Memory B cell (primary cell): ENCODE measurements at regions not wholly inside any gene's neighbourhood (a gene's known extent, or its start where the extent isn't known, plus 50 kb on each side); places are given as distances from the start of the nearest gene placed in this dataset.
"Not testable (repeated sequence)": the region's sequence is repeated elsewhere in the genome, so short reads cannot be mapped to it uniquely, and the experiment has no call there.

Experiments
- ATAC-seq: fragments of 150-1000 bp; cut with Tn5 transposase; 2 replicates; pipeline ENCODE4 v1.10.0; 2021; ENCODE audit warnings: low read depth, mild to moderate bottlenecking, moderate library complexity
- DNase-seq, 2 donors: peaks; one replicate each; pipeline ENCODE4 v3.0.0; 2022; ENCODE audit warnings: low spot score in 2 of 2
- H3K27ac Mint-ChIP-seq: one replicate; pipeline ENCODE4 v1.8.0; 2022; ENCODE audit warnings: mild to moderate bottlenecking, moderate library complexity, mixed read lengths
- H3K27me3 Mint-ChIP-seq: one replicate; pipeline ENCODE4 v1.8.0; 2022; ENCODE audit warnings: mixed read lengths
- H3K36me3 Mint-ChIP-seq: one replicate; pipeline ENCODE4 v1.8.0; 2022; ENCODE audit warnings: mild to moderate bottlenecking, mixed read lengths
- H3K4me1 Mint-ChIP-seq: one replicate; pipeline ENCODE4 v1.8.0; 2022; ENCODE audit warnings: mixed read lengths
- H3K4me3 Mint-ChIP-seq: one replicate; pipeline ENCODE4 v1.8.0; 2022; ENCODE audit warnings: mild to moderate bottlenecking, moderate library complexity, mixed read lengths
- H3K9me3 Mint-ChIP-seq: one replicate; pipeline ENCODE4 v1.8.0; 2022; ENCODE audit warnings: mixed read lengths

DNA sequence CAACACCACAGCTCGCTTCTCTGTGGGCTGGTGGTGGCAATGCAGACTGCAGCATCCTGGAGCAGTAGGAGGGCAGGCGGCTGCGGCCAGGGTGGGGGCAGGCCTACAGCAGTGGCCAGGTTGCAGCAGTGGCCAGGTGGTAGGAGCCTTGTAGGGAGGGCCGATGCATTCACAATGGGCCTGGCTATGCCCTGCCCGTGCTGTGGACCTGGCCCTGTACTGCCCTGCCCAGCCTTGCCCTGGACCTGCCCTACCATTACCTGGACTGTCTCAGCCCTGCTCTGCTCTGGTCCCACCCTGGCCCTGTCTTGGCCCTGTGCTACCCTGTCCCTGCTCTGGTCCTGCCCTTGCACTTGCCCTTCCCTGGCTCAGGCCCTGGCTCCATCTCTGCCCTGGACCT lies 226.0 kb downstream of the LIPI start:
- not testable (repeated sequence) for ATAC-seq, H3K27me3 Mint-ChIP-seq, DNase-seq, H3K4me3 Mint-ChIP-seq, H3K4me1 Mint-ChIP-seq, H3K9me3 Mint-ChIP-seq, H3K36me3 Mint-ChIP-seq, H3K27ac Mint-ChIP-seq

DNA sequence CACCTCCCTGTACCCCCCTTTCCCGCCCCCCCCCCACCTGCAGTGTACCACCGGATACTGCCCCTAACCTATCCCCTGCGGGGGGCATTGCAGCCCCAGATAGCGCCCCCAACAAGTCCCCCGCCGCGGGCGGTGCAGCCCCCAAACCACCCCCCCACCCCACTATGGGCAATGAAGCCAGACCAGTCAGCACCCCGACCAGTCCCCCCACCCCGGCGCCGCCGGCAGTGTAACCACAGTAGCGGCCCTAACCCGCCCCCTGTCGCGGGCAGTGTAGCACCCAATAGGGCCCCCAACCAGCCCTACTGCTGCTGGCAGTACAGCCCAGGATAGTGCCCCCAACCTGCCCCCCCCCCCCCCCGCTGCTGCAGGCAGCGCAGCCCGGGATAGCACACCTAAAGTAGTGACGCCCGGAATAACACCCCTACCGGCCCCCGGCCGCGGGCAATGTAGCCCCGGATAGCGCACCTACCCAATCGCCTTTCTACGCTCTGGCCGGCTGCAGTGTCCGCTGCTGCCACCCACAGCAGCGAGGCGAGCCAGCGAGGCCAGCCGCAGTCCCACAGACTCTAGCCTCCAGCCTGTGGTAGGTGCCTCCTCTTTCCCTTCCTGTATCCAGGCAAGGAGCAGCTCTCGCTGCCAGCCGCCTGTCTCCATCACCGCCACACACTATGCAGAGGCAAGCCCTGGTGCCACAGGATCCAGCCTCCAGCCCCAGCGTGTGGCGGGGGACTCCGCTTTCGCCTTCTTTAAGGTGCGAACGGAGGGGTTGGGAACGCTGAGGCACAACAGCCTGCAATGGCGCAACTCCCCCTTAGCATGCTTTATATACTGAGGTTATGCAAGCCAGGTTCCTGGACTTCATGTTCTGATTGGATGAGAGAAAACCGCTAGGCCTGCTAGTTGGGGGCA lies 229.3 kb downstream of the LIPI start:
- H3K9me3 Mint-ChIP-seq, H3K27ac Mint-ChIP-seq, H3K36me3 Mint-ChIP-seq, ATAC-seq, H3K4me1 Mint-ChIP-seq, H3K27me3 Mint-ChIP-seq, DNase-seq: not testable (repeated sequence)
- peak overlapping the region; percentile 27 for H3K4me3 Mint-ChIP-seq

DNA sequence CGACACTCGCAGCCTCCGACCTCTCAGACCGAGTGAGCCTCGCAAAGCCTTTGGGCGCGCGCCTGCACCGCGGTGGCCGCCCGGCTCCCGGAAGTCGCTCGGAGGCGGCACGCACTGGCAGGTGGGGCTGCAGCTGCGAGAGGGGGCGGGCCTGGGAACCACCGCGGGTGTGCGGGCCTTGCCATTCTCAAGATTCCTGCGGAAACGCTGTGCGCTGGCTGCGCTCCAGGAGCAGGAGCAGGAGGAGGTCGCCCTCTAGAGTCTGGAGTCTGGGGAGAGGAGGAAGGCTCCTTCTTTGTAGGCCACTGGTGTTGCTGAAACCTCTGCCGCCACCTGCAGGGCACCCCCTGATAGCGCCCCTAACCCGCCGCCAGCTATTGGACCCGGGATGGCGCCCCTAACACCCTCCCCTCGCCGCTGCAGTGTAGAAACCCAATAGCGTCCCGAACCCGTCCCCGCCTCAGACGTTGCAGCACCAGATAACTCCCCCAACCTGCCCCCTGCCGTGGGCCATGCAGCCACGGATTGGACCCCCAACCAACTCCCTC lies 230.6 kb downstream of the LIPI start:
- not testable (repeated sequence) for H3K4me1 Mint-ChIP-seq, H3K36me3 Mint-ChIP-seq, H3K27me3 Mint-ChIP-seq, H3K9me3 Mint-ChIP-seq
- DNase-seq (peak in 1 of 2 donors; percentile 44), ATAC-seq (peak; percentile 86)
- Mint-ChIP-seq H3K4me3 (peak overlapping the region; percentile 92), H3K27ac (peak overlapping the region; percentile 82)

DNA sequence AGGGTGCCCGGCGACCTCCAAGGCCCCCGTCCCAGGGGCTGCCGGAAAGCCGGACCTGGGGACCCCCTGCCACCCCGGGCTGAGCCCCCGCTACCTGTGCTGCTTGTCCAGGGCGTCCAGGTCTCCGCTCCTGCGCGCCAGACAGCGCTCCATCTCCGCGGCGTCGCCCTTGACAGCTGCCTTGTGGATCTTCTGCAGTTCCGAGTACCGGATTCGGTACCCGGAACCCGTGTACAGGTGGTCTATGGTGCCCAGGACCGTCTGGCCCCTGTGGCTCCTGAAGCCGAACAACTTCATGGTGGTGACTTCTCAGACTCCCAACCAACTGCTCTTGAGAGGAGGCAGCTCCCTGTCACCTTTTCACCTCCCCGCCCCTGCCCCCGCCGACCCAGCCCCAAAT lies 231.1 kb downstream of the LIPI start:
- not testable (repeated sequence) for DNase-seq, H3K9me3 Mint-ChIP-seq, H3K36me3 Mint-ChIP-seq, H3K4me1 Mint-ChIP-seq, H3K27me3 Mint-ChIP-seq
- Mint-ChIP-seq H3K4me3 (peak overlapping the region; percentile 92), H3K27ac (peak overlapping the region; percentile 82)
- ATAC-seq, result peak; percentile 14

DNA sequence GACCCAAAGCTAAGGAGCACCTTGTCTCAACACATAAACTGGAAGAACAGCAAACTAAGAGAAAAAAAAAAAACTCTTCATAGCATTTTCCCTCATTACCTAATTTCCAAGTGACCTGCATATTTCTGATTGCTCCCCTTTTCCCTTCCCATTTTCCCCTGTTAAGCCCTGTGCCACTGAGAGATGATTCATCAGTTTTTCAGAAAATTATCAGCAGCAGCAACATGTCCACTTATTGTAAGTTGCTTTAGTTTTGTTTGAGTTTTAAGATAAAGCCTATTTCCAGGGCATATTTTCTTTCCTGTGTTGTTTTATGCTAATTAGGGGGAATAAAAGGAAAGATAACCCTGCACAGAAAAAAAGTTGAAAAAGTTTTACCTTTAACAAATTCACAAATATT lies 236.2 kb downstream of the LIPI start:
- H3K4me3 Mint-ChIP-seq, DNase-seq, H3K9me3 Mint-ChIP-seq, H3K36me3 Mint-ChIP-seq, H3K4me1 Mint-ChIP-seq, H3K27me3 Mint-ChIP-seq, H3K27ac Mint-ChIP-seq, ATAC-seq: not testable (repeated sequence)

DNA sequence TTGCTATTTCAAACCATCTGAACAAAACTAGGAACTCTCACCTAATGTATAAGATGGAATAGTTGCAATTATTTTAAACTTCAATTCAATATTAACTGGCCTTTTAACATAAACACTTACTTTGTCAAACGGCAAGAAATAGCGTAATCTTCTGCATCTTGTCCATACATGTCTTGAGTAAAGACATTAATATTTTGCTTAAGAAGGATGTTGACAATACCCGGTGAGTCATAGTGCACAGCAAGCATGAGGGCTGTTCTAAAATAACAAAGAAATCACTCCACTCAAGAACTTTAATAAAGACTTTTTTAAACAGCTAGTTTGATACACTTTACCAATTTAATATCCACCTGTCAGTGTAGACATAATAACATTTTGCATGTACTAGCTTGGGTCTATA lies 240.9 kb downstream of the LIPI start:
- H3K9me3 Mint-ChIP-seq, DNase-seq, H3K36me3 Mint-ChIP-seq, H3K4me1 Mint-ChIP-seq, ATAC-seq, H3K27me3 Mint-ChIP-seq, H3K27ac Mint-ChIP-seq, H3K4me3 Mint-ChIP-seq: not testable (repeated sequence)

DNA sequence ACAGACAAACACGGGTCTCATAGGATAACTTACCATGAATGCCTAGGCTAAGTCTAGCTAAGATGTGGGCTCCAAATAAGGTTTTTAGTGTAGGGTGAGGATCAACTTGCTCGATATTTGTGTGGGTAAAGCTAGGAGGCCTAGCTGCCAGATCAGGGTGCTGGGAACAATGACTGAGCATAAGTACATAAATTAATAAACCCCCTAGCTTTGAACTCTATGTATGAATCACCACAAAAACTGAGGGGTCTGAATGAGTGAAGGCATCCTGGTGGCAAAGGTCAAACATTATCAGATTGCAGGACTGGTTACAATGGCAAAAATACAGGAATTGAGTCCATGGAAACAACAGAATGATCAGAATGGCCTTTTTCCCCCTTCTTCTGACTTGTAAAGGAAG lies 241.8 kb downstream of the LIPI start:
- H3K4me1 Mint-ChIP-seq, H3K27me3 Mint-ChIP-seq, ATAC-seq, DNase-seq, H3K36me3 Mint-ChIP-seq, H3K4me3 Mint-ChIP-seq, H3K27ac Mint-ChIP-seq, H3K9me3 Mint-ChIP-seq: not testable (repeated sequence)

DNA sequence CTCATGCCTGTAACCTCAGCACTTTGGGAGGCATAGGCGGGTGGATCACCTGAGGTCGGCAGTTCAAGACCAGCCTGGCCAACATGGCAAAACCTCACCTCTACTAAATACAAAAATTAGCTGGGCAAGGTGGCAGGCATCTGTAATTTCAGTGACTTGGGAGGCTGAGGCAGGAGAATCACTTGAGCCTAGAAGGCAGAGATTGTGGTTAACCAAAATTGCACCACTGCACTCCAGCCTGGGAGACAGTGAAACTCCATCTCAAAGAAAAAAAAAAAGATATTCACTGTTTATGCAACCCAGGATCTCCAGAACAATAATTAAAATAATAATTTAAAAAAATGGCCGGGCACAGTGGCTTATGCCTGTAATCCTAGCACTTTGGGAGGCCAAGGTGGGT lies 247.5 kb downstream of the LIPI start:
- not testable (repeated sequence) for ATAC-seq

DNA sequence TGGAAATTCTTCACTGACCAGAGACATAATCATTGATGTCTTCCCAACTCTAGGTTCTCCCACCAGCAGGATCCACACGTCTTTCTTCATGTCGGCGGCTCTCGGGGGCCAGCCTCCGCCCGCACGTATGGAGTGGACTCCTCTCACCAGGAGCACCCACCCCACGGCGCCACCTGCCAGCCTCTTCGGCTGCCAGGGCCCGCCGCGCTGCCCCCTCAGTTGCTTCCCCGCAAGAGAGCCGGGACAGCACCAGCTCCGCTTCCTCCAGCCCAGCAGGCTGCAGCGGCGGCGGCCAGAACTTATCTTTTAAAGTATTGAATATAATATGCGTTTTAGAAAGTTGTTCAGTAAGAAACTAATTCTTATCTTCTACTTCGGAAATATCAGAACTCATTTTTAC lies 273.5 kb downstream of the LIPI start:
- Mint-ChIP-seq H3K9me3 (no peaks in the 10 kb centered on the region), H3K36me3 (peaks cover 1% of the 10 kb centered on the region), H3K4me3 (no peak overlapping the region), H3K27ac (no peak overlapping the region), H3K27me3 (no peaks in the 10 kb centered on the region), H3K4me1 (no peaks in the 10 kb centered on the region)
- ATAC-seq (no peak), DNase-seq (no peak)

More for the DNA sequence above, 247.5 kb downstream of the LIPI start:
- not testable (repeated sequence) for DNase-seq, H3K27ac Mint-ChIP-seq, H3K27me3 Mint-ChIP-seq, H3K4me3 Mint-ChIP-seq, H3K4me1 Mint-ChIP-seq, H3K36me3 Mint-ChIP-seq, H3K9me3 Mint-ChIP-seq

DNA sequence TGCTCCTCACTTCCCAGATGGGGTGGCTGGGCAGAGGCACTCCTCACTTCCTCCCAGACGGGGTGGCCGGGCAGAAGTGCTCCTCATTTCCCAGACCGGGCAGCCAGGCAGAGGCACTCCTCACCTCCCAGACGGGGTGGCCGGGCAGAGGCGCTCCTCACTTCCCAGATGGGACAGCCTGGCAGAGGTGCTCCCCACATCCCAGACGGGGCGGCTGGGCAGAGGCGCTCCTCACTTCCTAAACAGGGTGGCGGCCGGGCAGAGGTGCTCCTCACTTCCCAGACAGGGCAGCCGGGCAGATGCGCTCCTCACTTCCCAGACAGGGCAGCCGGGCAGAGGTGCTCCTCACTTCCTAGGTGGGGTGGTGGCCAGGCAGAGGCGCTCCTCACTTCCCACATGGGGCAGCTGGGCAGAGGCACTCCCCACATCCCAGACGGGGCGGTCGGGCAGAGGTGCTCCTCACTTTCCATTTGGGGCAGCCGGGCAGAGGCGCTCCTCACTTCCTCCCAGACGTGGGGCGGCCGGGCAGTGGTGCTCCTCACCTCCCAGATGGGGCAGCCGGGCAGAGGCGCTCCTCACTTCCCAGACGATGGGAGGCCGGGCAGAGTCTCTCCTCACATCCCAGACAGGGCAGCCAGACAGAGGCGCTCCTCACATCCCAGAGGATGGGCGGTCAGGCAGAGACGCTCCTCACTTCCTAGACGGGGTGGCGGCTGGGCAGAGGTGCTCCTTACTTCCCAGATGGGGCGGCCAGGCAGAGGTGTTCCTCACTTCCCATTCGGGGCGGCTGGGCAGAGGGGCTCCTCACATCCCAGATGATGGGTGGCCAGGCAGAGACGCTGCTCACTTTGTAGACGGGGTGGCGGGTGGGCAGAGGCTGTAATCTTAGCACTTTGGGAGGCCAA lies 274.5 kb downstream of the LIPI start:
- not testable (repeated sequence) for H3K27me3 Mint-ChIP-seq, H3K4me3 Mint-ChIP-seq, DNase-seq, H3K36me3 Mint-ChIP-seq, ATAC-seq, H3K9me3 Mint-ChIP-seq, H3K4me1 Mint-ChIP-seq, H3K27ac Mint-ChIP-seq

DNA sequence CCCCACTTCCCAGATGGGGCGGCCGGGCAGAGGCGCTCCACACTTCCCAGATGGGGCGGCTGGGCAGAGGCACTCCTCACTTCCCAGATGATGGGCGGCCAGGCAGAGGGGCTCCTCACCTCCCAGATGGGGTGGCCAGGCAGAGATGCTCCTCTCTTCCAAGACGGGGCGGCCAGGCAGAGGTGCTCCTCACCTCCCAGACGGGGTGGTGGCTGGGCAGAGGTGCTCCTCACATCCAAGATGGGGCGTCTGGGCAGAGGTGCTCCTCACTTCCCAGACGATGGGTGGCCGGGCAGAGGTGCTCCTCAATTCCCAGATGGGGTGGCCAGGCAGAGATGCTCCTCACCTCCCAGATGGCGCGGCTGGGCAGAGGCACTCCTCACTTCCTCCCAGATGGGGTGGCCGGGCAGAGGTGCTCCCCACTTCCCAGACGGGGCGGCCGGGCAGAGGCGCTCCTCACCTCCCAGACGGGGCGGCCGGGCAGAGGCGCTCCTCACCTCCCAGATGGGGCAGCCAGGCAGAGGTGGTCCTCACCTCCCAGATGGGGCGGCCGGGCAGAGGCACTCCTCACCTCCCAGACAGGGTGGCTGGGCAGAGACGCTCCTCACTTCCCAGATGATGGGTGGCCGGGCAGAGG lies 275.2 kb downstream of the LIPI start:
- not testable (repeated sequence) for H3K27ac Mint-ChIP-seq, H3K4me3 Mint-ChIP-seq, H3K27me3 Mint-ChIP-seq, H3K4me1 Mint-ChIP-seq, H3K36me3 Mint-ChIP-seq, H3K9me3 Mint-ChIP-seq, DNase-seq, ATAC-seq

DNA sequence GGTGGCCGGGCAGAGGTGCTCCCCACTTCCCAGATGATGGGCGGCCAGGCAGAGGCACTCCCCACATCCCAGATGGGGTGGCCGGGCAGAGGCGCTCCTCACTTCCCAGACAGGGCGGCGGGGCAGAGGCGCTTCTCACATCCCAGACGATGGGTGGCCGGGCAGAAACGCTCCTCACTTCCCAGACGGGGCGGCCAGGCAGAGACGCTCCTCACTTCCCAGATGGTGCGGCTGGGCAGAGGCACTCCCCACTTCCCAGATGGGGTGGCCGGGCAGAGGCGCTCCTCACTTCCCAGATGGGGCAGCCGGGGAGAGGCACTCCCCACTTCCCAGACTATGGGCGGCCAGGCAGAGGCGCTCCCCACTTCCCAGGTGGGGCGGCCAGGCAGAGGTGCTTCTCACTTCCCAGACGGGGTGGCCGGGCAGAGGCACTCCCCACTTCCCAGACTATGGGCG lies 275.8 kb downstream of the LIPI start:
- not testable (repeated sequence) for DNase-seq, H3K9me3 Mint-ChIP-seq

DNA sequence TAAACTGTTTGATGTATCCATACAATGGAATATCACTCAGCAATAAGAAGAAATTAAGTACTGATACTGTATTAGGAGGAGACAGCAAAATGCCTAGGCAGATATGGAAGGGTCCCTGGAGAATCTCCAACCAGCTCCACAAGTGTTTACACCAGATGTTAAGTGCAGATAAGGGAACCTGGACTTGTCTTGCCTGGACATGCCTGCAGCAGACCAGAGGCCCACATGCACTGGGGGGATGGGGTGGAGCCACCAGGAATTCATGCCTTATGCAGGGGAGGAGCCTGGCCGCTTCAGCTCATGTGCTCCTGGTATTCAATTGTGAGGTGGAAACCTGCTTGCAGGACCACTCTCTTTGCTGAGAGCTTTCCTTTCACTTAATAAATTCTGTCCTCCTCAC lies 287.6 kb downstream of the LIPI start:
- H3K4me1 Mint-ChIP-seq, H3K9me3 Mint-ChIP-seq, H3K36me3 Mint-ChIP-seq, H3K27me3 Mint-ChIP-seq, DNase-seq, H3K4me3 Mint-ChIP-seq, H3K27ac Mint-ChIP-seq, ATAC-seq: not testable (repeated sequence)

More for the DNA sequence above, 275.8 kb downstream of the LIPI start:
- ATAC-seq, H3K4me1 Mint-ChIP-seq, H3K27ac Mint-ChIP-seq, H3K27me3 Mint-ChIP-seq, H3K4me3 Mint-ChIP-seq, H3K36me3 Mint-ChIP-seq: not testable (repeated sequence)

DNA sequence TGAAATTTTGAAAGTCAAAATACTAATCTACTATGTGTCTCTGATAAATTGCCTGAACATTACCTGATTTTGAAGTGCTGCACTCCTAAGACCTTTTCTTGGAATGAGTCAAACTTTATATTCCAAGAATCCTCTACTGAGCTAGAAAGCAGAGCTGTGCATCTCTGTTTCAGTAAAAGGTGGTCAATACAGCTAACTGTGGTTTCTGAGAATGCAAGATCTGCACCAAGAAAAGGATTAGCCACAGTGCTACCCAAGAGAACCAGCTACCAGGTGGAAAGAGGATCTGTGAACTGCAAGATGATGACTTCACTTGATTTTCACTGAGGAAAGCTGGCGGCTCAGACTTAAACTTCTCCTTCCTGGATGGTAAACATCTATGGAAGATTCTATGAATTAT lies 289.3 kb downstream of the LIPI start:
- not testable (repeated sequence) for ATAC-seq, DNase-seq, H3K4me3 Mint-ChIP-seq, H3K27me3 Mint-ChIP-seq, H3K4me1 Mint-ChIP-seq, H3K9me3 Mint-ChIP-seq, H3K36me3 Mint-ChIP-seq, H3K27ac Mint-ChIP-seq
